Left ventricle myocardium inferior (tissue), 1 donor: ENCODE measurements at regions not wholly inside any gene's neighbourhood (a gene's known extent, or its start where the extent isn't known, plus 50 kb on each side); places are given as distances from the start of the nearest gene placed in this dataset.

Experiments
- DNase-seq: peaks from one replicate; pipeline ENCODE4 v3.0.0-alpha.2; 2020
- H3K27ac ChIP-seq: fragments of 200-600 bp; replicated peaks from 2 replicates; pipeline ENCODE4 v1.8.0; 2021
- H3K27me3 ChIP-seq: fragments of 200-600 bp; 2 replicates; pipeline ENCODE4 v1.8.0; 2021; ENCODE audit warnings: low read depth
- H3K36me3 ChIP-seq: fragments of 200-600 bp; 2 replicates; pipeline ENCODE4 v1.8.0; 2021
- H3K4me1 ChIP-seq: fragments of 200-600 bp; 2 replicates; pipeline ENCODE4 v1.8.0; 2021
- H3K4me3 ChIP-seq: fragments of 200-600 bp; 2 replicates; pipeline ENCODE4 v1.8.0; 2021; ENCODE audit warnings: mild to moderate bottlenecking, moderate library complexity
- H3K9me3 ChIP-seq: fragments of 200-600 bp; replicated peaks from 2 replicates; pipeline ENCODE4 v1.8.0; 2021
- intact Hi-C: fragments of 100-400 bp; cut with micrococcal nuclease; formaldehyde crosslinking; loops from one replicate; pipeline ENCODE4 v1.11.0; 2022
- TF ChIP-seq, protein P1 (sequence below): fragments of 200-600 bp; IDR thresholded peaks from 2 replicates; pipeline ENCODE4 v1.8.0; 2021; ENCODE audit warnings: antibody characterized with exemption, mild to moderate bottlenecking, borderline replicate concordance
- donor health status: DM: no; HTN: yes; CAD: no; lungs with severe emphysema.

DNA sequence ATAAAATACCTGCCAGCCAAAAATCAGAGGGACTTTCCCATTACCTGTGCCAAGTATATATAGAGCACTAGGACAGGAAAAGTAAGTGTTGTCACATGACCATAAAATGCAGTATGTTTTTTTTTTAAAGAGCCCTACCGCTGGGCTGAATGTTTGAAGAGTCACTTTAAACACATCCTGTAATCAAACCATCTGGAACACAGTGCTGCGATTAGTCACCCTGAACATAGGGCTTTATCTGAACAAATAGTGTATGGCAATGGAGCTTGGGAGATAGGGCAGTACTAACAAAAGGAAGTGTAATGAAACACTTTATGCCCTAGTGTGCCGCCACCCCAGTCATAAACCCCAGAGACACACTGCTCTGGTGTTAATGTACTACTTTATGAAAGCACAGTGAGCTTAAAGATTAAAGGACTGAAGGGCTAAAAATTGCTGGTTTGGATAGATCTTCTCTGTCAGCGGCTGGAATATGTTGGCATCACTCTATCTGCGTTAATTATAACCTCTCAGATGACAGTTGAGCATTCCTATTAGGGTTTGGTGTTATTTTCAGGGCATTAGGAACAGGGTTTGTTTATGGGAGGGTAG, 90.4 kb downstream of the ZNF608 start:
- H3K4me3 ChIP-seq: peak overlapping the region; percentile 40
- TF ChIP-seq, protein P1, sequence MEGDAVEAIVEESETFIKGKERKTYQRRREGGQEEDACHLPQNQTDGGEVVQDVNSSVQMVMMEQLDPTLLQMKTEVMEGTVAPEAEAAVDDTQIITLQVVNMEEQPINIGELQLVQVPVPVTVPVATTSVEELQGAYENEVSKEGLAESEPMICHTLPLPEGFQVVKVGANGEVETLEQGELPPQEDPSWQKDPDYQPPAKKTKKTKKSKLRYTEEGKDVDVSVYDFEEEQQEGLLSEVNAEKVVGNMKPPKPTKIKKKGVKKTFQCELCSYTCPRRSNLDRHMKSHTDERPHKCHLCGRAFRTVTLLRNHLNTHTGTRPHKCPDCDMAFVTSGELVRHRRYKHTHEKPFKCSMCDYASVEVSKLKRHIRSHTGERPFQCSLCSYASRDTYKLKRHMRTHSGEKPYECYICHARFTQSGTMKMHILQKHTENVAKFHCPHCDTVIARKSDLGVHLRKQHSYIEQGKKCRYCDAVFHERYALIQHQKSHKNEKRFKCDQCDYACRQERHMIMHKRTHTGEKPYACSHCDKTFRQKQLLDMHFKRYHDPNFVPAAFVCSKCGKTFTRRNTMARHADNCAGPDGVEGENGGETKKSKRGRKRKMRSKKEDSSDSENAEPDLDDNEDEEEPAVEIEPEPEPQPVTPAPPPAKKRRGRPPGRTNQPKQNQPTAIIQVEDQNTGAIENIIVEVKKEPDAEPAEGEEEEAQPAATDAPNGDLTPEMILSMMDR: no peak
- intact Hi-C loops: loop anchor here (5.0 kb wide), 1 partner anchor 46 kb away; no protein-coding TSS in a partner anchor
- peaks cover 77% of the 10 kb centered on the region for H3K4me1 ChIP-seq
- H3K9me3 ChIP-seq: no peaks in the 10 kb centered on the region
- peak overlapping the region; percentile 65 for H3K27ac ChIP-seq
- H3K36me3 ChIP-seq: no peaks in the 10 kb centered on the region
- no peak for DNase-seq
- no peaks in the 10 kb centered on the region for H3K27me3 ChIP-seq

GRCh38 chr5:124655251-124655917, 91.1 kb downstream of the ZNF608 start:
- H3K4me3 ChIP-seq: peak overlapping the region; percentile 40
- peaks cover 77% of the 10 kb centered on the region for H3K4me1 ChIP-seq
- DNase-seq: no peak
- no peaks in the 10 kb centered on the region for H3K9me3 ChIP-seq
- no peaks in the 10 kb centered on the region for H3K27me3 ChIP-seq
- intact Hi-C loops: loop anchor here (5.0 kb wide), 1 partner anchor 47 kb away; no protein-coding TSS in a partner anchor
- no peaks in the 10 kb centered on the region for H3K36me3 ChIP-seq
- TF ChIP-seq, protein P1: no peak
- H3K27ac ChIP-seq: peak overlapping the region; percentile 65

GRCh38 chr5:124654418-124654817, 92.0 kb downstream of the ZNF608 start:
- intact Hi-C loops: loop anchor here (5.0 kb wide), 1 partner anchor 93 kb away; the partner anchor contains the start of gene ZNF608
- no peaks in the 10 kb centered on the region for H3K9me3 ChIP-seq
- H3K36me3 ChIP-seq: no peaks in the 10 kb centered on the region
- H3K4me1 ChIP-seq: peaks cover 77% of the 10 kb centered on the region
- H3K4me3 ChIP-seq: no peak overlapping the region
- TF ChIP-seq, protein P1: no peak
- H3K27me3 ChIP-seq: no peaks in the 10 kb centered on the region
- no peak for DNase-seq
- H3K27ac ChIP-seq: no peak overlapping the region

DNA sequence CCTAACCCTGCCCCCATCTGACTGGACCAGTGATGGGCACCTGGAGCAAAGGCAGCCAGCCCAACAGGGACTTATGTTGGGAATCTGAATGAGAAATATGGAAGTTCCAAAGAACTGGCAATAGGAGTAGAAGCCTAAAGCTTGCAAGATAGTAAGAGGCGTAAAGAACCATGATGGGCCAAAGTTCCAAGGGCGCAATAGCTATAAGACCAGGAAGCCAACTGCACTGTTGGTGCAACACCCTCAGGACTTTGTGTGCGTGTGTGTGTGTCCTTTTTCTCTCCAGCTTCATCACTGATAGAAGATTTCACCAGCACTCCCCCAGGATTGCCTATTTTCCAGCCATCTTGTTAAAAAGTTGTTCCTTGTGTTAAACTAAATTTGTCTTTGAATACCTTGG, 92.8 kb downstream of the ZNF608 start:
- intact Hi-C loops: loop anchor here (5.0 kb wide), 1 partner anchor 94 kb away; the partner anchor contains the start of gene ZNF608
- Histone ChIP-seq H3K27me3 (no peaks in the 10 kb centered on the region), H3K9me3 (no peaks in the 10 kb centered on the region), H3K4me1 (peaks cover 77% of the 10 kb centered on the region), H3K36me3 (no peaks in the 10 kb centered on the region), H3K4me3 (no peak overlapping the region), H3K27ac (no peak overlapping the region)
- TF ChIP-seq, protein P1: no peak
- no peak for DNase-seq

DNA sequence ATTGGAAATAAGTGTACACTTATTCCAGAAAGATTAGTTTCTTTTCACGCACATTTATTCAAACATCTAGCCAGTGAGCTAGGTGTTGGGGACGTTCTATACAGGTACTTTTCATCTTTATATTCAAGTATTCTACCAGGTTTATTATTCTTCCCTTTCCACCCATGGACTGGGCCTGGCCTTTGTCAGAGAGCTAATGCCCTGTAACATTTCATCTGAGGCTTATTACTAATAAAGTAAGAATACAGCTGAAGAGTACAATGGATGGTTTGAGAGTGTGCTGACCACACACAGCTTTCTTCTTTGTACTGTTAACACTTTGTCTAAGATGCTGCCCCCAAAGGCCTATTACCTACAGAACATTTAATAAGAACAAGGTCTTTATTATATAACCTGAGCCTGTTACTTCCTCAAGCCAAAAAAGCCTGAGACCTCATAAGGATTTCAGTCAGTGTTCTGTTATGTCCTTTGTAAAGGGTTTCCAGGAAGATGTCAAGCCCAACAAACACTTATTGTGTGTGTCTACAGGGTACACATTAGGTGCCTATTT, 93.5 kb downstream of the ZNF608 start:
- Histone ChIP-seq H3K4me3 (no peak overlapping the region), H3K36me3 (no peaks in the 10 kb centered on the region), H3K27ac (peak overlapping the region; percentile 90), H3K4me1 (peaks cover 79% of the 10 kb centered on the region), H3K9me3 (no peaks in the 10 kb centered on the region), H3K27me3 (no peaks in the 10 kb centered on the region)
- no peak for DNase-seq
- TF ChIP-seq, protein P1: no peak
- intact Hi-C loops: loop anchor here (5.0 kb wide), 1 partner anchor 94 kb away; the partner anchor contains the start of gene ZNF608
